Stimulated activated CD8-positive, alpha-beta memory T cell treated with anti-CD3 and anti-CD28 coated beads, Interleukin-4, amount 100 ng/mL, for 24 hours (primary cell): ENCODE measurements at regions not wholly inside any gene's neighbourhood (a gene's known extent, or its start where the extent isn't known, plus 50 kb on each side); places are given as distances from the start of the nearest gene placed in this dataset.
A peak's percentile ranks its signal among the peaks of the same experiment; 100 is the strongest.

Source experiments
- DNase-seq: peaks from one replicate; pipeline ENCODE4 v3.0.0-alpha.2; 2020; ENCODE audit warnings: low read depth

- no peak for DNase-seq
Measured at GRCh38 chr2:205902041-205902899, 183.7 kb downstream of the INO80D start.

DNA sequence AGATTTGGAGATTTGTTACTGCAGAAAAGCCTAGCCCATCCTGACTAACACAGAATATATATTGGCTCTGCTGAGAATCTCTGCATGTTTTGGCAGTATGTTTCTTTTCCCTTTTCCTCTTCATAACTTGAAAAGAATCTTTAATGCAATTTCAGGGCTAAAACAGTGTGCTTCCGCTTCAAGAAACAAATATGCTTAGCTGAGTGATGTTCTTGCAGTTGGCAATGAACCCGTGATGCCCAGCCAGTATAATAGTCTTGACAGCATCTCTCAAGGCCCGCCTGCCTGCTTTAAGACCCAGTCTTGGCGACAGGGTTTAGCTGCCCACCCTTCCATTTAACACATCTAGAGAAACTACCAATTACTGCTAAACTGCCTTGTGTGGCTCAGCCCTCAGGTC lies 184.5 kb downstream of the INO80D start:
- DNase-seq, result no peak

DNA sequence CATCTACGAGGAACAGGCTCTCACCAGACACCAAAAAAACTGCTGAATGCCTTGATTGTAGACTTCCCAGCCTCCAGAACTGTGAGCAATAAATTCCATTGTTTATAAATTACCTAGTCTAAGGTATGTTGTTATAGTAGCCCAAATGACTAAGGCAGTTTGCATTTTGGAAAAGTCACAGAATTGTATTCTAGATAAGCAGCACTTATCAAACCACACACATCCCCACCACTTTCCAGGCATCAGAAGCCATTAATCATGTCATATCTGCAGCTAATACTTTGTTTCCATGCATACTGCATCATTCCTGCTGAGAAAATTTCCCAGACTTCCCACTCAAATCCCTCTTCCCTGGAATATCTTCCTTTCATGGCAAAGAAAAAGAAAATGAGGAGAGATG lies 187.2 kb downstream of the INO80D start:
- DNase-seq, result no peak

DNA sequence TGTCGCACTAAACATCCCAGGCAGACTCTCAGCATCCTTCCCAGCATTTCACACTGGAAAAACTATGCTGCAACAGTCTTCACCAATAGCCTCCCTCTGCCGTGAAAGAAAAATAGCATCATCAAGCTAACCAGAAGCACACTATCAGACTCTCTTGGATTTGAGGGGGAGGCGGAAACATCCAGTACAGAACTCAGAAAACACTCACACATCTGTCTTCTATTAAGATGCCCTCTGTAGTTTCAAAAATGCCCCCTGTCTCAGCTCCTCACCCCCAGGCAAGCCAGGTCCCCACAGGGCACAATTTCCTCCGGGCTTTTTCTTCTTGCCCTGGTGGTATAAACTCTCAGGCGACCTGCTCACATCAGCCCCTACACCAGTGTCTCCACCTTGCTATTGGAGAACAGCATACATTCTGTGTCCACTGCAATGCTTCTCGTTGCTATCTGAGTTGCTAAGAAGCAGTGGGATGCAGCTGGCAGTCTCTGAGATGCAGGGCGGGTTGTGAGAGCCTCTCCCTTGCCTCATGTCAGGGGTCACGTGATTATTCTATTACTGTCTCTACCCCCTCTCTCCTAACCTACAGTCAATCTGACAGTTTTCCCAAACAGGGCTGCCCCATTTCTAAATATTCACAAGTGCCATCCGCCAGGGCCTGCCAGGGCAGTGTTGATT lies 189.9 kb downstream of the INO80D start:
- DNase-seq, result no peak

DNA sequence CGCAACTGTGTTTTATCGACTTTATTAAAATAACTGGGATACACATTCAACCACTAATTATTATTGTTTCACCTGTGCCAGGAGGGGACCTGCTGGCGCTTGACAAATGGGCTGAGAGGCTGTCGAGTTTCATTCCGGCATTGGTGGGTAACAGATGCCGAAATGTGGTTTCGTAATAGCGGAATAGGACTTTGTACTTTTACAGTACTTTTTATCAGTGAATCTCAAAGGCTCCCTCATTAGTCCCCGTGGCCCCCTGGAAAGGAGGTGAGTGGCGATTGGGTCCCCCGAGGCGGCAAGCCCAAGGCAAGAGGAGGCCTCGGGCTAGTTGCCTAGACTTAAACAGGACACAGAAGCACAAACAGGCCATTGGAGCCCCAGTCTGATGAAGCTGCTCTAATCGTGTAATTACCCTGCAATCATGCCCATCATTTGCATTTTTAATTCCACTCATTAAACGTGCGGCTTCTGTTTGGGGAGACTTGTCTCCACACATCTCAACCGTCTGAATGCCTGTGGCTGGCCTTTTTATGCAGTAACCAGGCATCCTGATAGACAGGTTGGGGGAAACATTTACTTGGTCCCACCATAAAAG lies 193.2 kb downstream of the INO80D start:
- DNase-seq, result no peak

DNA sequence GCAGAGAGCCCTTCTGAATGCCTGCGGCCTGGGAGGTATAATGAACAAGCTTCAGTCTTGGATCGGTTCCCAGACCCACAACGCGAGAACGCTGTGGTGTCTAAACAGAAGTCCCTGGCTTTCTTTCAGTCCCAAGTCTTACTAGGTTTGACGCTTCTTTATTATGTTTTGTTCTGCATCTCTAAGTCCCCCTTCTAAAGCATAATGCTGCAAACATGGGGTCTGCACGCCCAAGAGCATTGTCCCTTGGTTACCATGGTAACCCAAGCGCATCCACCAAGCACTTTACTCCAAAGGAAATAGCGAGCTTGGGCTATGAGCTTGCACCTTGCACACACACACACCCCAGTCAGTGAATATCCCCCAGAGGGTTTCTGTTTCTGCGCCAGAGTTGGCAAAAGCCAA lies 193.7 kb downstream of the INO80D start:
- no peak for DNase-seq

DNA sequence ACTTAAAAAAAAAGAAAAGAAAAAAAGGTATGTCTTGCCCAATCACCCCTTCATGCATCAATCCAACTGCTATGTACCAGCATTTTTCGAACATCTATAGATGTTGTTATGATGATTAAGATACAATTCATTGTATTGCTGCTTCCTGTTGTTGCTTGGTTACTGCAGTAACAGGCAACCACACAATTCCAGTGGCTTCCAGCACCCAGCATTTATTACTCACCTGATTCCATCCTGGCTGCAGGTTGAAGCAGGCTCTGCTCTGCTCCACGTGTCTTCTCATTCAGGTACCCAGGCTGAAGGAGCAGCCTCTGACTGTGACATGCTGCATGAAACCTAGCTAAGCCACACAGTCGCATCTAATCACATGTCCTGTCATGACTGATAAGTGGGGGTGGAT lies 196.9 kb downstream of the INO80D start:
- DNase-seq, result no peak

GRCh38 chr2:205887637-205888036 lies 198.3 kb downstream of the INO80D start:
- DNase-seq, result no peak

GRCh38 chr2:205885492-205886099 lies 200.4 kb downstream of the INO80D start:
- DNase-seq, result peak; percentile 41

DNA sequence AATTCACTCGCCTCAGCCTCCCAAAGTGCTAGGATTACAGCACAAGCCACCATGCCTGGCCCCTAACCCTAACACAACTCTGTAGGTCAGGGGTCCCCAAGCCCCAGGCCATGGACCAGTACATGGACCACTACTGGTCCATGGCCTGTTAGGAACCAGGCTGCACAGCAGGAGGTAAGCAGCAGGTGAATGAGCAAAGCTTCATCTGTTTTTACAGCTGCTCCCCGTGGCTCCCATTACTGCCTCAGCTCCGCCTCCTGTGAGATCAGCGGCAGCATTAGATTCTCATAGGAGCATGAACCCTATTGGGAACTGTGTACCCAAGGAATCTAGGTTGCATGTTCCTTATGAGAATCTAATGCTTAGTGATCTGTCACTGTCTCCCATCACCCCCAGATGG lies 201.7 kb downstream of the NRP2 start:
- no peak for DNase-seq

DNA sequence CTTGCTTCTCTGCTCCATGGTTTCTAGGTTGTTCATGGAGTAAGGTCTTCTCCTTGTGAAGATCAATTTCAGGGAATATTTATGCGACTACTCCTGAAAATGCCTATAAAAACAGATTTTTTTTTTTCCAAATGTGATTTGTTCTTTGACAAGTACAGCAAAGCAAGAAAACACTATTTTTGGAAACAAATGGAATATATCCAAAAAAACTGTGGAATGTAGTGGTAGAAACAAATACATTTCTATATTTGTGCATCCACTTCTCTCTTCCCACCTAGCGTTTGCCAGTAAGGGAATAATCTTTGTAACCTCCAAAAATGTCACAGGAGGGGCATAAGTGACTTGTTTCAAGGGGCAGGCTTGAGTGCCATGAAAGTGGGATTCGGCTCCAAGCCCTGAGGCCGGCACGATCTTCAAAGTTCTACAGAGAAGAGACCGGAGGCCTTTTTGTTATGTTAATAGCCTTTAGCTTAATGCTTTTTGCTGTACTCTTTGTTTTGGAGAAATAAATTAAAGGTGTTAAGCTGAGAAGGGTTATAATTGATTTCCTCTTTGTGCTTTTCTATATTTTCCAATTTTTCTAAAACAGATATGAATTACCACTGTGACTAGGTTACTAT lies 200.6 kb downstream of the NRP2 start:
- DNase-seq, result no peak

GRCh38 chr2:205880048-205880447 lies 197.7 kb downstream of the NRP2 start:
- DNase-seq, result no peak

DNA sequence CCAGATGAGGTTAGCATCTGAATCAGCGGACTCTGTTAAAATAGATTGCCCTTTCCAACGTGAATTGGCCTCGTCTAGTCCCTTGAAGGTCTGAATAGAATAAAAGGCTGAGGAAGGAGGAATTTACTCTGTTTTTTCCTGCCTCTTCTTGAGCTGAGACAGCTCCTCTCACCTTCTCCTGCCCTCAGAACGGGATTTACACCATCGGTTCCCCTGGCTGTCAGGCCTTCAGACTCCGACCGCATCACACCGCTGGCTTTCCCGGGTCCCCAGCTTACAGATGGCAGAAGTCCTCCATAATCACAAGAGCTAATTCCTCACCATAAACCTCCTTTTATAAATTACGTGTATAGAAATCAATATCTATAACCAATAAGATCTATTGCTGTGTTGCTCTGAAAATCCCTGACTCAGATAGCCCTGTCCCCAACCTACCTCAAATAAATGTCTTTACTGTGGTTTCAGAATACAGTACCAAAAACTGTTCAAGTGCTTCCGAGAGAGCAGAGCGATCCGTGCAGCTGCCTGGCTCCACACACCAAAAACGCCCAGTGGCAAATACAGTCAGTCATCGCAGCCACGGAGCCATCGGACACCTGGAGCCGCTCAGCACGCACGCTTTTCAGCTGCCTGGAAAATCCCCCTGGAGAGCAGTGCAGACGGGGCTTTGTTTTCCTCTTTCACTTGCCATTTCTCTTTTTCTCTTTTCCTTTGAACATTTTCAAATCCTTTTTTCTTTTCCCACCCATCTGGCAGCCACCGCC lies 196.9 kb downstream of the NRP2 start:
- no peak for DNase-seq

DNA sequence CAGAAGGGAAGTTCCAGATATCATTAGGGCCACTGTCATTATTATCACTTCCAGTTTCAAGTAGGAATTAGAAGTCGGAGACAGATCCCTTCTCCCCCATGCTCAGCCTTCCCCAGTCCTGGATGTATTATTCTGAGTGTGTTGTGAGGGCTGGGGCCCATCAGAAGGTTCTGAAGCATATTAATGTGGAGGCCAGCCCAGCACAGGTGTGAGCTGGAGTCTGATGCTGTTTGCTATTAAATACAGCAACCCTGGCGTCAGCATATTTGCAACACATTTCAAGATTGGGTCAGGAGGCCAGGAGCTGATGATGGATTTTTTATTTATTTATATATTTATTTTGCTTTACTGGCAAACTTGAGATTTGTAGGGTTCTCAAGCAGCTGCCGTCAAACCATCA lies 195.2 kb downstream of the NRP2 start:
- no peak for DNase-seq

DNA sequence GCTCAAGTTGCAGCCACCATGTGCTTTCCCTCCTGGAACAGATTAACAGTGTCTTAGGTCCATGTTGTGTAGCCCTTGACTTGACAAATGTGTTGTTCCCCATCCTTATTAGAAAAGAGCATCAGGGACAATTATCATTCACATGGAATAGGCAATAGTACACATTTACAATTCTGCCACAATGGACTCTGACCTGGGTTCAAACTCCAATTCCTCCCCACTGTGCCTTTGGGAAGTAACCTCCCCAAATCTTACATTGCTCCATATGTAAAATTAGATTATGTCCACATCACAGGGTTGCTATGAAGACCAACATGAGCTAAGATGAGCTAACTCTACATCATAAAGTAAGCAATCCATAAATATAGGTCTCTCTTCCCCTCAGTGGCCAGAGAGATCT lies 193.8 kb downstream of the NRP2 start:
- DNase-seq, result no peak

GRCh38 chr2:205872716-205873115 lies 190.4 kb downstream of the NRP2 start:
- no peak for DNase-seq

GRCh38 chr2:205869439-205869838 lies 187.1 kb downstream of the NRP2 start:
- no peak for DNase-seq

GRCh38 chr2:205868773-205869333 lies 186.6 kb downstream of the NRP2 start:
- DNase-seq, result no peak

DNA sequence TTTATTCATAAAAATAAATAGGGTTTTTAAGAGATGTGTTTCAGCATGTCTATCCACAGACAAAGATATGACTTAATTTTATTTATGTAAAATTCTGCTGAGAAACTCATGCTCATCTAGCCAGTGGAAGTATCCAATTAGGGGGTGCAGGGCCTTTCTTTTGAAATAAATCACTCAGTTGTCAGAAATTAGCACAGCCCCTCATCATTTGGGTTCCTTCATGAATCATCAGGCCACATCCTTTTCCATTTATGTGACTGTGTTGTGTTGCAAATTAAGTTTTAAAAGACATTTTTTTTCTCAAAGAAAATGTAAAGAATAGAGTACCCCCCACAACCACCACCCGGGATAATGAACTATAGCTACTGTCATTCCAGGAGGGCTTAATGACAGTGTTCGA lies 185.8 kb downstream of the NRP2 start:
- DNase-seq, result no peak

GRCh38 chr2:205867371-205867770 lies 185.1 kb downstream of the NRP2 start:
- no peak for DNase-seq

DNA sequence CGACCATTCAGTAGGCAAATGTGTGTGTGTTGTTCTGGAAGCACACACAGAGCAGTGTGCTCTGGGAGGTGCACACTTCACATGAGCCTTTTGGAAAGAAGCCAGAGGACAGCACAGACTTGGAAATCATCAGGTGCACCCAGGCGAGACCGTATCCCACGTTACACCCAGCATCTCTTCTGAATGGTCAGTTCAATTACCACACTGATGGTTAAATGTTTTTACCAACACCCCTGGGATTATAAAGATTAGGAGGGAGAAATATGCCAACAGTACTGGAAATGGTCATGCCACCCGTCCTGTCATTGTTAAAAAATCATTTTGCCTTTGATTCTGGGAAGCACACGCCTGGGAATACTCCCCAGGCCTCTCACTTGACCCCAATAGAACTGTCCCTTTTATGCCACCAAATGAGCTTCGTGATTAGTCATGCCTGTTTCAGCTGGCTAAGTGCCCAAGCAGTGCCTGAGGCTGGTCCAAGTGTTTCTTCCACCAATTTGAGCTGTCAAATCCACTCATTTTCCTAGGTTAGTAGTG lies 183.7 kb downstream of the NRP2 start:
- DNase-seq, result no peak
